ENCODE measurements at regions not wholly inside any gene's neighbourhood (a gene's known extent, or its start where the extent isn't known, plus 50 kb on each side); places are given as distances from the start of the nearest gene placed in this dataset.
"Not testable (repeated sequence)": the region's sequence is repeated elsewhere in the genome, so short reads cannot be mapped to it uniquely, and the experiment has no call there.

GRCh38 chr6:49145280-49145679 lies 317.8 kb downstream of the MMUT start:
- no peaks in the 10 kb centered on the region for H3K4me1 Mint-ChIP-seq (ENCODE audit: low read depth)
- ChIA-PET CTCF (no interaction called here), POLR2A (interaction anchor here (0.6 kb wide), 1 partner anchor 155 kb away, joined by 4 read pairs; no protein-coding TSS in a partner anchor)
- DNase-seq = no peak
- ATAC-seq = no peak
- no peak for TF ChIP-seq CTCF (IDR thresholded peaks at IDR 0.05)
- intact Hi-C loops (cut with micrococcal nuclease) = no loop called here
- no peak overlapping the region for H3K4me3 Mint-ChIP-seq
- H3K9me3 Mint-ChIP-seq = peaks cover 9% of the 10 kb centered on the region
- no peaks in the 10 kb centered on the region for H3K27me3 Mint-ChIP-seq
- H3K36me3 Mint-ChIP-seq (ENCODE audit: low read depth) = no peaks in the 10 kb centered on the region
- H3K27ac Mint-ChIP-seq = no peak overlapping the region

DNA sequence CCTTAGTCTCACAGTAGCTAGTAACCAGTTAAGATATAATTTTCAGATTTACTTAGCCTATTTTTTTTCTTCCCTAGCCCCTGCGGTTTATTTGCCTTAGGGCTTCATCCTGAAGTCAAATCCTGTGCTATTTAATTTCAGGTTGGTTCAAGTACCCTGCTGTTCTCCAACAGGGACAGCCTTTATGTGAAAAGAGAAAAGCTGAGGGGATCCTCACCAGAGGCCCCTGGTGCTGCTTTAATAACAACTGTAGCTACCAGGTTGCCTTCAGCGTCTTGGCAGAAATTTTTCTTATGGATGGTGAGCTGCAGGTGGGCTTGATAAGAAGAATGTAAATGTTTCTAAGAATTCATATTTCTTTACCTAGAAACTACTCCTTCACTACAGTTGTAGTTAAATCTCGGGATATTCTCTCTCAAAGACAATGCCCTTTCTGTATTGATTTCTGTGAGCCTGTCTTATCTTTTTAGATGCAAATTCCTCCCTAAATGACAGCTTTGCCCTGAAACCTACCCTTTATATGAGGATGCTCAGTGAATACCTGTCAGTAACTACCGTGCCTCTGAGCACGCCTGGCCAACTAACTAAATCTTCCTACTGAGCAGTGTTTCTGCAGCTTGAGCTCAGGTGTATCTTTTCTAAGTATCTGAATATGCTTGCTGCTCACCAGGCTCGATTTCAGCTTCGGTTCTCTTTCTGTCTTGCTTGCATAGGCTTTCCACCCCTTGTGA lies 320.5 kb downstream of the MMUT start:
- H3K9me3 Mint-ChIP-seq = peaks cover 7% of the 10 kb centered on the region
- POLR2A ChIA-PET = no interaction called here
- no peak for TF ChIP-seq CTCF (IDR thresholded peaks at IDR 0.05)

GRCh38 chr6:49121970-49122369 lies 341.1 kb downstream of the MMUT start:
- no peaks in the 10 kb centered on the region for H3K36me3 Mint-ChIP-seq (ENCODE audit: low read depth)
- ChIA-PET CTCF (interaction anchor here (1.2 kb wide), 1 partner anchor 13 kb away, joined by 3 read pairs; no protein-coding TSS in a partner anchor), POLR2A (no interaction called here)
- intact Hi-C loops (cut with micrococcal nuclease) = no loop called here
- ATAC-seq (no peak), DNase-seq (no peak)
- TF ChIP-seq CTCF (IDR thresholded peaks at IDR 0.05) = no peak
- H3K27me3 Mint-ChIP-seq = no peaks in the 10 kb centered on the region
- no peaks in the 10 kb centered on the region for H3K4me1 Mint-ChIP-seq (ENCODE audit: low read depth)
- H3K27ac Mint-ChIP-seq = no peak overlapping the region
- H3K9me3 Mint-ChIP-seq = peaks cover 6% of the 10 kb centered on the region
- no peak overlapping the region for H3K4me3 Mint-ChIP-seq

More for the DNA sequence above, 320.5 kb downstream of the MMUT start:
- Mint-ChIP-seq H3K27ac (no peak overlapping the region), H3K27me3 (no peaks in the 10 kb centered on the region), H3K4me1 (ENCODE audit: low read depth) (no peaks in the 10 kb centered on the region), H3K36me3 (ENCODE audit: low read depth) (no peaks in the 10 kb centered on the region), H3K4me3 (no peak overlapping the region)
- no peak for ATAC-seq
- DNase-seq = no peak
- CTCF ChIA-PET = no interaction called here
- intact Hi-C loops (cut with micrococcal nuclease) = no loop called here

DNA sequence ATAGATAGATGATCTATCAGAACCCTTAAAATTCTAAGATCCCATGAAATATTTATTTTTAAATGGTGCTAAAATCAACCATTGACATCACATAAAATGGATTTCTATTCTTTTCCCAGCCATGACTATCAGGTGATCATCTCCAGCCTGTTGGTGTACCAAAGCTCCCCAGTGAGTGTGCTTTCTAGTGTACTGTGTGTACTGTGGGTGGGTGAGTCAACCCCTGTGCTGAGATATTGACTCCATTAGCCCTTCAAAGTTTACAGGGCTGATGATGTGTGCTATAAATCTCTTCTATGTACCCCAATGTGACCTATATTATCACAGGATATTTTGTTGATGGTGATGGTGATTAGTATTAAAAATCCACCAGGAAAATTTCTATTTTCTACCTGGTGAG lies 344.6 kb downstream of the MMUT start:
- ATAC-seq (no peak), DNase-seq (no peak)
- Mint-ChIP-seq H3K27ac (no peak overlapping the region), H3K36me3 (ENCODE audit: low read depth) (no peaks in the 10 kb centered on the region), H3K9me3 (peaks cover 3% of the 10 kb centered on the region), H3K27me3 (no peaks in the 10 kb centered on the region), H3K4me3 (no peak overlapping the region), H3K4me1 (ENCODE audit: low read depth) (no peaks in the 10 kb centered on the region)
- no peak for TF ChIP-seq CTCF (IDR thresholded peaks at IDR 0.05)
- POLR2A ChIA-PET = no interaction called here
- intact Hi-C loops (cut with micrococcal nuclease) = no loop called here
- CTCF ChIA-PET = no interaction called here

GRCh38 chr6:49110916-49111315 lies 352.1 kb downstream of the MMUT start:
- Mint-ChIP-seq H3K36me3 (ENCODE audit: low read depth) (no peaks in the 10 kb centered on the region), H3K4me1 (ENCODE audit: low read depth) (no peaks in the 10 kb centered on the region), H3K27ac (no peak overlapping the region), H3K27me3 (no peaks in the 10 kb centered on the region), H3K4me3 (no peak overlapping the region), H3K9me3 (no peaks in the 10 kb centered on the region)
- intact Hi-C loops (cut with micrococcal nuclease) = no loop called here
- TF ChIP-seq CTCF (IDR thresholded peaks at IDR 0.05) = no peak
- ATAC-seq (no peak), DNase-seq (no peak)
- ChIA-PET POLR2A (no interaction called here), CTCF (no interaction called here)

DNA sequence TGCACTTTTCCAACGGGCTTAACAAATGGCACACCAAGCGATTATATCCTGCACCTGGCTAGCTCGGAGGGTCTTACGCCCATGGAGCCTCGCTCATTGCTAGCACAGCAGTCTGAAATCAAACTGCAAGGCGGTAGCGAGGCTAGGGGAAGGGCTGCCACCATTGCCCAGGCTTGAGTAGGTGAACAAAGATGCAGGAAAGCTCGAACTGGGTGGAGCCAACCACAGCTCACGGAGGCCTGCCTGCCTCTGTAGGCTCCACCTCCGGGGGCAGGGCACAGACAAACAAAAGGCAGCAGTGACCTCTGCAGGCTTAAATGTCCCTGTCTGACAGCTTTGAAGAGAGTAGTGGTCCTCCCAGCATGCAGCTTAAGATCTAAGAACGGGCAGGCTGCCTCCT lies 365.4 kb downstream of the MMUT start:
- H3K36me3 Mint-ChIP-seq (ENCODE audit: low read depth); H3K27ac Mint-ChIP-seq; H3K27me3 Mint-ChIP-seq; H3K4me3 Mint-ChIP-seq; CTCF ChIA-PET; POLR2A ChIA-PET; H3K4me1 Mint-ChIP-seq (ENCODE audit: low read depth); ATAC-seq; intact Hi-C loops (cut with micrococcal nuclease): not testable (repeated sequence)
- H3K9me3 Mint-ChIP-seq = peaks cover 12% of the 10 kb centered on the region
- peak; percentile 13 for DNase-seq
